ENCODE measurements at regions not wholly inside any gene's neighbourhood (a gene's known extent, or its start where the extent isn't known, plus 50 kb on each side); places are given as distances from the start of the nearest gene placed in this dataset.

DNA sequence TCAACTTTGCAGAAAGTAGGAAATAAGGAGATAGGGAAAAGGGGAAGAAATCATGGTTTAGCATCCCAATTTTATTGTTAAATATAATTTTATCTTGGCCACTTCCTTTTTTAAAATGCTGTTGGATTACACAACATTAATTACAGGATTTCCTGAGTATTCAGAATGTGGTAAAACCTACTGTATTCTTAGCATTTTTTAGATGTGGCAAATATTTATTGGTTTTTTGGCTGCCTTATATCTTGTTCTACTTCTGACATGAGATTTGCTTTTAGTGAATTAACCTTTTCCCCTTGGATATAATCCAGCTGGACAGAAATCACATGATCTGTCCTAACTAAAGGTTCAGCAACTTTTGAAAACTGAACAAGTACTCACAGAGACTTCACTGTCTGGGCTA is 104.9 kb downstream of the PTGS2 start:
- Histone ChIP-seq H3K27ac (no peak overlapping the region), H4K20me1 (ENCODE audit: insufficient read depth) (no peaks in the 10 kb centered on the region), H2AFZ (no peak overlapping the region), H3K4me2 (no peak overlapping the region), H3K4me1 (replicated peaks; ENCODE audit: insufficient read depth) (peaks cover 8% of the 10 kb centered on the region), H3K4me3 (no peak overlapping the region), H3K36me3 (ENCODE audit: low read depth) (no peaks in the 10 kb centered on the region), H3K79me2 (ENCODE audit: low read depth) (no peaks in the 10 kb centered on the region), H3K9me2 (ENCODE audit: insufficient read depth) (no peaks in the 10 kb centered on the region; the same call in 1 of the 2 replicates), H3K9me3 (ENCODE audit: insufficient read depth, low read depth) (no peaks in the 10 kb centered on the region; the same call in 1 of the 2 replicates), H3K27me3 (ENCODE audit: insufficient read depth, low read depth) (no peaks in the 10 kb centered on the region), H3F3A (ENCODE audit: insufficient read depth, low read depth) (no peaks in the 10 kb centered on the region)
- no TSS peak for BruUV-seq (replicated peaks)
- POLR2A ChIA-PET (ENCODE audit: unreplicated experiment) = no interaction called here
- no peak for DNase-seq
- TF ChIP-seq CTCF (conservative IDR thresholded peaks at IDR 0.05) (no peak), EZH2 (IDR thresholded peaks at IDR 0.05; ENCODE audit: low read depth) (no peak)
- CTCF ChIA-PET = no interaction called here
- intact Hi-C loops (cut with micrococcal nuclease; ENCODE audit: unreplicated experiment) = loop anchor here (5.0 kb wide), 1 partner anchor 83 kb away; no protein-coding TSS in a partner anchor

- no peak overlapping the region for H3K4me3 ChIP-seq
- H4K20me1 ChIP-seq (ENCODE audit: insufficient read depth) = no peaks in the 10 kb centered on the region
- TF ChIP-seq CTCF (conservative IDR thresholded peaks at IDR 0.05) = no peak
- TF ChIP-seq EZH2 (IDR thresholded peaks at IDR 0.05; ENCODE audit: low read depth) = no peak
- no peak overlapping the region for H3K27ac ChIP-seq
- no peaks in the 10 kb centered on the region; the same call in none of the 2 replicates for H3K9me2 ChIP-seq (ENCODE audit: insufficient read depth)
- no peak overlapping the region for H3K4me2 ChIP-seq
- intact Hi-C loops (cut with micrococcal nuclease; ENCODE audit: unreplicated experiment) = loop anchor here (5.0 kb wide), 1 partner anchor 83 kb away; no protein-coding TSS in a partner anchor
- DNase-seq = no peak
- no peaks in the 10 kb centered on the region for H3K36me3 ChIP-seq (ENCODE audit: low read depth)
- no peaks in the 10 kb centered on the region for H3K27me3 ChIP-seq (ENCODE audit: insufficient read depth, low read depth)
- BruUV-seq (replicated peaks) = no TSS peak
- ChIA-PET CTCF (no interaction called here), POLR2A (ENCODE audit: unreplicated experiment) (no interaction called here)
- H3K4me1 ChIP-seq (replicated peaks; ENCODE audit: insufficient read depth) = peaks cover 8% of the 10 kb centered on the region
- H3K9me3 ChIP-seq (ENCODE audit: insufficient read depth, low read depth) = no peaks in the 10 kb centered on the region; the same call in 1 of the 2 replicates
- H3F3A ChIP-seq (ENCODE audit: insufficient read depth, low read depth) = no peaks in the 10 kb centered on the region
- H2AFZ ChIP-seq = no peak overlapping the region
- no peaks in the 10 kb centered on the region for H3K79me2 ChIP-seq (ENCODE audit: low read depth)
Measured at GRCh38 chr1:186574926-186575325, 105.3 kb downstream of the PTGS2 start.

GRCh38 chr1:186572509-186572908 is 107.7 kb downstream of the PTGS2 start:
- DNase-seq = no peak
- H3K79me2 ChIP-seq (ENCODE audit: low read depth) = no peaks in the 10 kb centered on the region
- no peak overlapping the region for H3K4me3 ChIP-seq
- ChIA-PET POLR2A (ENCODE audit: unreplicated experiment) (no interaction called here), CTCF (no interaction called here)
- no peaks in the 10 kb centered on the region for H3F3A ChIP-seq (ENCODE audit: insufficient read depth, low read depth)
- H3K4me1 ChIP-seq (replicated peaks; ENCODE audit: insufficient read depth) = peaks cover 8% of the 10 kb centered on the region
- no peaks in the 10 kb centered on the region for H4K20me1 ChIP-seq (ENCODE audit: insufficient read depth)
- H3K27me3 ChIP-seq (ENCODE audit: insufficient read depth, low read depth) = no peaks in the 10 kb centered on the region
- no peaks in the 10 kb centered on the region for H3K36me3 ChIP-seq (ENCODE audit: low read depth)
- TF ChIP-seq CTCF (conservative IDR thresholded peaks at IDR 0.05) (no peak), EZH2 (IDR thresholded peaks at IDR 0.05; ENCODE audit: low read depth) (no peak)
- no peak overlapping the region for H3K27ac ChIP-seq
- BruUV-seq (replicated peaks) = no TSS peak
- no peak overlapping the region for H3K4me2 ChIP-seq
- H3K9me2 ChIP-seq (ENCODE audit: insufficient read depth) = no peaks in the 10 kb centered on the region; the same call in none of the 2 replicates
- no peaks in the 10 kb centered on the region for H3K9me3 ChIP-seq (ENCODE audit: insufficient read depth, low read depth)
- no peak overlapping the region for H2AFZ ChIP-seq
- intact Hi-C loops (cut with micrococcal nuclease; ENCODE audit: unreplicated experiment) = no loop called here
